H1 (cell line): ENCODE measurements at regions not wholly inside any gene's neighbourhood (a gene's known extent, or its start where the extent isn't known, plus 50 kb on each side); places are given as distances from the start of the nearest gene placed in this dataset.

ENCODE experiments used
- CEBPB ChIP-seq: IDR thresholded peaks from 2 replicates; pipeline ENCODE4 v1.6.1; 2012; ENCODE audit warnings: low read depth, low read length
- CREB1 ChIP-seq: IDR thresholded peaks from 2 replicates; pipeline ENCODE4 v1.6.1; 2012; ENCODE audit warnings: inconsistent platforms
- GTF2F1 ChIP-seq: IDR thresholded peaks from 2 replicates; pipeline ENCODE4 v1.6.1; 2012; ENCODE audit warnings: low read depth, low read length, improper control_type of control experiment, borderline replicate concordance
- HDAC6 ChIP-seq: IDR thresholded peaks from one replicate; pipeline ENCODE4 v1.7.1; 2012; ENCODE audit warnings: low read depth, mild to moderate bottlenecking, inconsistent platforms, low read length, moderate library complexity
- MAFK ChIP-seq: IDR thresholded peaks from 2 replicates; pipeline ENCODE4 v1.6.1; 2012; ENCODE audit warnings: low read depth, mild to moderate bottlenecking, improper control_type of control experiment, low read length
- NRF1 ChIP-seq: IDR thresholded peaks from 2 replicates; pipeline ENCODE4 v1.6.1; 2011; ENCODE audit warnings: mild to moderate bottlenecking, low read depth, low read length, improper control_type of control experiment
- POLR2A ChIP-seq, 2 experiments: IDR thresholded peaks; 1 replicate in 1 of 2; 2 replicates in 1 of 2; pipeline ENCODE4 v1.6.1; 2011; ENCODE audit warnings: low read depth in 2 of 2, low read length in 2 of 2, mild to moderate bottlenecking in 2 of 2; ENCODE audit errors: control extremely low read depth in 1 of 2
- RNF2 ChIP-seq: fragments of 200-900, 300-1000 bp; sonication (generic); IDR thresholded peaks from 2 replicates; pipeline ENCODE4 v1.7.1; 2016; ENCODE audit warnings: borderline replicate concordance, low read depth, mild to moderate bottlenecking, antibody characterized with exemption, low read length; ENCODE audit not compliant: poor library complexity, severe bottlenecking; ENCODE audit errors: missing control alignments
- SAP30 ChIP-seq: fragments of 300-600 bp; sonication (generic); IDR thresholded peaks from 2 replicates; pipeline ENCODE4 v1.7.1; 2012; ENCODE audit warnings: low read length, moderate library complexity, mild to moderate bottlenecking, inconsistent platforms; ENCODE audit not compliant: insufficient read depth, insufficient replicate concordance
- SIN3A ChIP-seq, 2 experiments: IDR thresholded peaks in 1 of 2; conservative IDR thresholded peaks in 1 of 2; 2 replicates each; pipeline ENCODE4 v1.6.1; 2011 to 2012; ENCODE audit warnings: low read length in 2 of 2, improper control_type of control experiment in 1 of 2, low read depth in 1 of 2, mild to moderate bottlenecking in 1 of 2
- TF ChIP-seq, protein P1 (sequence below), 3 experiments: IDR thresholded peaks; 1 replicate in 2 of 3; 2 replicates in 1 of 3; pipeline versions ENCODE4 v1.5.1 to v1.6.1; 2011; ENCODE audit warnings: low read length in 3 of 3, mild to moderate bottlenecking in 3 of 3, inconsistent platforms in 2 of 3, low read depth in 1 of 3, moderate library complexity in 1 of 3; ENCODE audit not compliant: insufficient read depth in 1 of 3; ENCODE audit errors: control extremely low read depth in 1 of 3
- TF ChIP-seq, protein P2 (sequence below): IDR thresholded peaks from 2 replicates; pipeline ENCODE4 v1.6.1; 2012; ENCODE audit warnings: low read length, inconsistent platforms

DNA sequence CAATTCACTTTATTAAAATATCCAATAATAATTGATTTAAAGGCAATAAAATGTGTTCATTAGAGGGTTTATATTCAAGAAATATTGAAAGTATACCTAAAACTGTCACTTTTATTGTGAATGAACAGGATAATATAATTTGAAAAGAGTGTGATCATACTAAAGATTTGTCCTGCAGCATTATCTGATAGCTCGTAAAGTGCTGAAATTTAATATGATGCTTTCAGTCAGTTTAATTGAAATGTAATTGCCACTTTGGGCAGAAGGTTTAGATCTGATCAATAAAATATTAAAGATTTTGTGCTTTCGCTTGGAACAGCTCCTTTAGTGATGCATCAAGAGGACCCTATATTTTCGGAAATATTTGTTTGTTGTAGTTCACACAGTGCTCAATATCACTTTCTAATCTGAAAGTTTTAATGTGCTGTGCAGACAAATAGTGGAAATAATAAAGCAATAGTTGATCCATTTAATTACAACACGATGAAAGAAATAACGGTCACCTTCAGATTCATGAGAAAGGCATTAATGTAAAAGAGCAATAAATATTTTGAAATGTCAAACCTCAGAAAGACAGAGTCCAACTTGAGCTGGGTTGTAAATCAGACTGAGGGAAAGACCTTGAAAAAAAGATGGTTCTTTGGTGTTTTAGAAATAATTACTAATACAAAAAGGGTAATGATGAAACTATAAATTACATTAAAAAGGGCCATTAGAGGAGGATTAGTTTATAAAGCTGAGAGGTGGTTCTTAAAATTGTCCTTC lies 129.7 kb upstream of the MEIS2 start:
- no peak for TF ChIP-seq CEBPB
- no peak for TF ChIP-seq HDAC6
- TF ChIP-seq MAFK: no peak
- TF ChIP-seq, protein P1, sequence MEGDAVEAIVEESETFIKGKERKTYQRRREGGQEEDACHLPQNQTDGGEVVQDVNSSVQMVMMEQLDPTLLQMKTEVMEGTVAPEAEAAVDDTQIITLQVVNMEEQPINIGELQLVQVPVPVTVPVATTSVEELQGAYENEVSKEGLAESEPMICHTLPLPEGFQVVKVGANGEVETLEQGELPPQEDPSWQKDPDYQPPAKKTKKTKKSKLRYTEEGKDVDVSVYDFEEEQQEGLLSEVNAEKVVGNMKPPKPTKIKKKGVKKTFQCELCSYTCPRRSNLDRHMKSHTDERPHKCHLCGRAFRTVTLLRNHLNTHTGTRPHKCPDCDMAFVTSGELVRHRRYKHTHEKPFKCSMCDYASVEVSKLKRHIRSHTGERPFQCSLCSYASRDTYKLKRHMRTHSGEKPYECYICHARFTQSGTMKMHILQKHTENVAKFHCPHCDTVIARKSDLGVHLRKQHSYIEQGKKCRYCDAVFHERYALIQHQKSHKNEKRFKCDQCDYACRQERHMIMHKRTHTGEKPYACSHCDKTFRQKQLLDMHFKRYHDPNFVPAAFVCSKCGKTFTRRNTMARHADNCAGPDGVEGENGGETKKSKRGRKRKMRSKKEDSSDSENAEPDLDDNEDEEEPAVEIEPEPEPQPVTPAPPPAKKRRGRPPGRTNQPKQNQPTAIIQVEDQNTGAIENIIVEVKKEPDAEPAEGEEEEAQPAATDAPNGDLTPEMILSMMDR (IDR thresholded peaks at IDR 0.05; ENCODE audit: control extremely low read depth in 1 of 3, insufficient read depth in 1 of 3, low read depth in 1 of 3, low read length in 3 of 3): no peak
- no peak for TF ChIP-seq RNF2
- TF ChIP-seq CREB1: no peak
- TF ChIP-seq, protein P2, sequence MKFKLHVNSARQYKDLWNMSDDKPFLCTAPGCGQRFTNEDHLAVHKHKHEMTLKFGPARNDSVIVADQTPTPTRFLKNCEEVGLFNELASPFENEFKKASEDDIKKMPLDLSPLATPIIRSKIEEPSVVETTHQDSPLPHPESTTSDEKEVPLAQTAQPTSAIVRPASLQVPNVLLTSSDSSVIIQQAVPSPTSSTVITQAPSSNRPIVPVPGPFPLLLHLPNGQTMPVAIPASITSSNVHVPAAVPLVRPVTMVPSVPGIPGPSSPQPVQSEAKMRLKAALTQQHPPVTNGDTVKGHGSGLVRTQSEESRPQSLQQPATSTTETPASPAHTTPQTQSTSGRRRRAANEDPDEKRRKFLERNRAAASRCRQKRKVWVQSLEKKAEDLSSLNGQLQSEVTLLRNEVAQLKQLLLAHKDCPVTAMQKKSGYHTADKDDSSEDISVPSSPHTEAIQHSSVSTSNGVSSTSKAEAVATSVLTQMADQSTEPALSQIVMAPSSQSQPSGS: no peak
- no peak for TF ChIP-seq SAP30
- no peak for TF ChIP-seq POLR2A (IDR thresholded peaks at IDR 0.05; ENCODE audit: control extremely low read depth in 1 of 2, low read depth in 2 of 2, low read length in 2 of 2)
- no peak for TF ChIP-seq SIN3A (conservative IDR thresholded peaks at IDR 0.05 in 1 of 2, IDR thresholded peaks at IDR 0.05 in 1 of 2; ENCODE audit: low read depth in 1 of 2, low read length in 2 of 2)
- TF ChIP-seq GTF2F1: no peak
- no peak for TF ChIP-seq NRF1
